Esophagus squamous epithelium (tissue), 4 donors: ENCODE measurements at regions not wholly inside any gene's neighbourhood (a gene's known extent, or its start where the extent isn't known, plus 50 kb on each side); places are given as distances from the start of the nearest gene placed in this dataset.

Source experiments
- POLR2A ChIP-seq, 4 donors: fragments of 450-650 bp; IDR thresholded peaks; one replicate each; pipeline ENCODE4 v1.6.1; 2017; ENCODE audit warnings: antibody characterized with exemption in 4 of 4, mild to moderate bottlenecking in 4 of 4, moderate library complexity in 3 of 4
- TF ChIP-seq, protein P1 (sequence below), 6 experiments: fragments of 450-650 bp in 4 of 6; fragments of 200-600 bp in 2 of 6; sonication (generic) in 2 of 6; IDR thresholded peaks; one replicate each; pipeline ENCODE4 v1.5.1; 2016 to 2019; ENCODE audit warnings: antibody characterized with exemption in 6 of 6, mild to moderate bottlenecking in 4 of 6, moderate library complexity in 4 of 6

DNA sequence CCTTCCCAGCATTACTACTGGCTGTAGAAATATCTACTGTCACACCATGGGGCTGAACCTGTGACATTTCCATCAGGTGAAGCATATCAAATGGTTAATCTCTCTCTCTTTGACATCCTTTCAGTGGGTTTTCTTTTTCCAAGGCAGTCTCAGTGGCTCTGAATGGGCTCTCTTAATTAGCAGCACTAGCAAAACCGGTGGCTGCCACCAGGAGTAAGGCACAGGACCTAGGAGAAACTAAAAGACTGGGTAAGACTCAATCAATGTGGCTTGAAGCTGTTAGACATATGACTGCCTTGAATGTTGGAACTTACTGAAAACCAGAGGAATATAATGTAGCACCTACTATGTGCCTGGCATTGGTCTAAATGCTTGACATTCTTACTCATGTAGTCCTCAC lies 445.0 kb upstream of the KIF2A start:
- TF ChIP-seq, protein P1, sequence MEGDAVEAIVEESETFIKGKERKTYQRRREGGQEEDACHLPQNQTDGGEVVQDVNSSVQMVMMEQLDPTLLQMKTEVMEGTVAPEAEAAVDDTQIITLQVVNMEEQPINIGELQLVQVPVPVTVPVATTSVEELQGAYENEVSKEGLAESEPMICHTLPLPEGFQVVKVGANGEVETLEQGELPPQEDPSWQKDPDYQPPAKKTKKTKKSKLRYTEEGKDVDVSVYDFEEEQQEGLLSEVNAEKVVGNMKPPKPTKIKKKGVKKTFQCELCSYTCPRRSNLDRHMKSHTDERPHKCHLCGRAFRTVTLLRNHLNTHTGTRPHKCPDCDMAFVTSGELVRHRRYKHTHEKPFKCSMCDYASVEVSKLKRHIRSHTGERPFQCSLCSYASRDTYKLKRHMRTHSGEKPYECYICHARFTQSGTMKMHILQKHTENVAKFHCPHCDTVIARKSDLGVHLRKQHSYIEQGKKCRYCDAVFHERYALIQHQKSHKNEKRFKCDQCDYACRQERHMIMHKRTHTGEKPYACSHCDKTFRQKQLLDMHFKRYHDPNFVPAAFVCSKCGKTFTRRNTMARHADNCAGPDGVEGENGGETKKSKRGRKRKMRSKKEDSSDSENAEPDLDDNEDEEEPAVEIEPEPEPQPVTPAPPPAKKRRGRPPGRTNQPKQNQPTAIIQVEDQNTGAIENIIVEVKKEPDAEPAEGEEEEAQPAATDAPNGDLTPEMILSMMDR (IDR thresholded peaks at IDR 0.05): no peak
- TF ChIP-seq POLR2A (IDR thresholded peaks at IDR 0.05): no peak
